ENCODE measurements at regions not wholly inside any gene's neighbourhood (a gene's known extent, or its start where the extent isn't known, plus 50 kb on each side); places are given as distances from the start of the nearest gene placed in this dataset.

DNA sequence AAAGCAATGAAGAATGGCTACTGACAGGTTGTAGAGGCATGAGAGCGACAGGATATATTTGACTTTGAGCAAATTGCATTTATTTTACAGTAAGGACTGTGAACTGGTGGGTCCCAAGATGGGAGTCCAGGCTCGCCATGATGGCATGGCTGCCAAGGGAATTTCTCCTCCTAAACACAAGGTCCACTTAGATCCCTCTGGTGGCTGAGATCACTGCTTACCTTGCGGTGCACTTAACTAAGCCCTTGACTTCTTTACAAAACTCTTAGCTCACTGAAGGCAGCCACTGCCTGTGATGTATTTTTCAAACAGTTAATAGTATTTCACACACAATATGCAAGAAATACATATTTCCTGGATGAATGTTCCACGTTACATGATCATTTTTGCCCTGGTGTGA is 50.3 kb upstream of the SORBS2 start:
- no peaks in the 10 kb centered on the region for H3K36me3 ChIP-seq
- H3K4me1 ChIP-seq (ENCODE audit: control insufficient read depth in 1 of 2, low read depth in 2 of 2): peaks cover 8 to 19% of the 10 kb centered on the region in 2 donors
- no peak overlapping the region for H3K27ac ChIP-seq
- TF ChIP-seq, protein P1, sequence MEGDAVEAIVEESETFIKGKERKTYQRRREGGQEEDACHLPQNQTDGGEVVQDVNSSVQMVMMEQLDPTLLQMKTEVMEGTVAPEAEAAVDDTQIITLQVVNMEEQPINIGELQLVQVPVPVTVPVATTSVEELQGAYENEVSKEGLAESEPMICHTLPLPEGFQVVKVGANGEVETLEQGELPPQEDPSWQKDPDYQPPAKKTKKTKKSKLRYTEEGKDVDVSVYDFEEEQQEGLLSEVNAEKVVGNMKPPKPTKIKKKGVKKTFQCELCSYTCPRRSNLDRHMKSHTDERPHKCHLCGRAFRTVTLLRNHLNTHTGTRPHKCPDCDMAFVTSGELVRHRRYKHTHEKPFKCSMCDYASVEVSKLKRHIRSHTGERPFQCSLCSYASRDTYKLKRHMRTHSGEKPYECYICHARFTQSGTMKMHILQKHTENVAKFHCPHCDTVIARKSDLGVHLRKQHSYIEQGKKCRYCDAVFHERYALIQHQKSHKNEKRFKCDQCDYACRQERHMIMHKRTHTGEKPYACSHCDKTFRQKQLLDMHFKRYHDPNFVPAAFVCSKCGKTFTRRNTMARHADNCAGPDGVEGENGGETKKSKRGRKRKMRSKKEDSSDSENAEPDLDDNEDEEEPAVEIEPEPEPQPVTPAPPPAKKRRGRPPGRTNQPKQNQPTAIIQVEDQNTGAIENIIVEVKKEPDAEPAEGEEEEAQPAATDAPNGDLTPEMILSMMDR (IDR thresholded peaks at IDR 0.05): no peak
- DNase-seq (ENCODE audit: low spot score) (no peak), ATAC-seq (ENCODE audit: insufficient number of reproducible peaks, low FRiP score, low read depth) (no peak)
- no peak overlapping the region for H3K4me3 ChIP-seq
- no peaks in the 10 kb centered on the region for H3K9me3 ChIP-seq
- no peaks in the 10 kb centered on the region for H3K27me3 ChIP-seq (replicated peaks; ENCODE audit: insufficient read depth)

DNA sequence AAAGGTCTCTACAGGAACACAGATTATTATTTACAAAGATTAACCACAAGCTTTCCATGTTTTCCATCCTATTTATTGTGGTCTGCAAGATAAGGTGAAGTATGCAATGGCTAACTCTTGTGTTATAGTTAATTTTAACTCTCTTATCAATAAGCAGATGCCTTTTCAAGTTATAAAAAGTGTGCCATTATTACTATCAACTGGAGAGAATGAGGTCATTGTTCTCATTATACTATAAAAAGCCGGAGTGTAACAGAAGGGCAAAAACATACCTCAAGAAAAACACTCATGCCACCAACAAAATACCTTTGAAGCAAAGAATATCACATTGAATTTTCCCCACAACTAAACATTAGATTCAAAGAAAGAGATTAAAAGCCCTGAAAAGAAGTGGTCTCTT is 52.0 kb upstream of the SORBS2 start:
- Histone ChIP-seq H3K4me3 (no peak overlapping the region), H3K9me3 (no peaks in the 10 kb centered on the region), H3K36me3 (no peaks in the 10 kb centered on the region), H3K4me1 (ENCODE audit: control insufficient read depth in 1 of 2, low read depth in 2 of 2) (peaks cover 13 to 28% of the 10 kb centered on the region in 2 donors), H3K27me3 (replicated peaks; ENCODE audit: insufficient read depth) (no peaks in the 10 kb centered on the region), H3K27ac (no peak overlapping the region)
- ATAC-seq (ENCODE audit: insufficient number of reproducible peaks, low FRiP score, low read depth) (no peak), DNase-seq (ENCODE audit: low spot score) (no peak)
- TF ChIP-seq, protein P1 (IDR thresholded peaks at IDR 0.05): no peak

DNA sequence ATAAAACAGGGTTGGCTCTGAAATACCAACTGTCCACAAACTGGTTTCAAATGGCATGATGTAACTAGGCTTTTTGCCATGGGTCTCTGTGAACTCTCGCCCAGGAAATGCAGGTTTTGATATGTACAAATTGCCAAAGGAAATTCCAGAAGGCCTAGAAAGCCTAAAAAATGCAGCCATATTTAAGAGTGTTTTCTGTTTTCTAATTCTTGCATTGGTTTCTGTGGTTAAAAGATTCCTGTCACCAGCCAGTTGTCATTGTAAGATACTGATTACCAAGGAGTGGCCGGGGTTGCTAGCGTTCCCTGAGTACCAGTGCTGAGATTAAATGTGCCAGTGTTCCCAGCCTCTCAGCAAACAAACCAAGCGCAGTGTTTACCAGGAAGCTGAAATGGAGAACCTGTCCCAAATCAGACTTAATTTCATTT is 53.9 kb upstream of the SORBS2 start:
- Histone ChIP-seq H3K4me3 (peak overlapping the region; percentile 27), H3K27me3 (replicated peaks; ENCODE audit: insufficient read depth) (no peaks in the 10 kb centered on the region), H3K27ac (peak overlapping the region; percentile 22 to 69), H3K4me1 (ENCODE audit: control insufficient read depth in 1 of 2, low read depth in 2 of 2) (peaks cover 18 to 33% of the 10 kb centered on the region in 2 donors), H3K9me3 (no peaks in the 10 kb centered on the region), H3K36me3 (no peaks in the 10 kb centered on the region)
- ATAC-seq (ENCODE audit: insufficient number of reproducible peaks, low FRiP score, low read depth) (no peak), DNase-seq (ENCODE audit: low spot score) (no peak)
- TF ChIP-seq, protein P1 (IDR thresholded peaks at IDR 0.05): no peak

DNA sequence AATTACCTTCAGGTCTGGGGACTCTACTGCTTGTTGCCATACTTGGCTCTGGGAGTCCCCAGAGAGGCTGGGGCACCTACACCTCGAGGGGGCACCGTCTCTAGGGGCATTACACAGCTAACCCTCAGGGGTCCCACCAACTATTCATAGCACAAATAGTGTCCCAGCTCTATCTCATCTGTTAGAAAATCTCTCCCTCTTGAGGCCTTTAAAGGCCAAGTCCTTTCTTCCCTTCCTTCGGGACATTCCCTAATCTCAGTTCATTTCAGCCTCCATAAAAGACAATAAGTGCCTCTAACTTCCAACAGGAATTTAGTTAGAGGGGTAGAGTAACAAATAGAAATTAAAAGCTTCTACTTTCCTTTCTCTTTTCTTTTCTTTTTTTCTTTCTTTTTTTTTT is 55.8 kb upstream of the SORBS2 start:
- TF ChIP-seq, protein P1 (IDR thresholded peaks at IDR 0.05): no peak

DNA sequence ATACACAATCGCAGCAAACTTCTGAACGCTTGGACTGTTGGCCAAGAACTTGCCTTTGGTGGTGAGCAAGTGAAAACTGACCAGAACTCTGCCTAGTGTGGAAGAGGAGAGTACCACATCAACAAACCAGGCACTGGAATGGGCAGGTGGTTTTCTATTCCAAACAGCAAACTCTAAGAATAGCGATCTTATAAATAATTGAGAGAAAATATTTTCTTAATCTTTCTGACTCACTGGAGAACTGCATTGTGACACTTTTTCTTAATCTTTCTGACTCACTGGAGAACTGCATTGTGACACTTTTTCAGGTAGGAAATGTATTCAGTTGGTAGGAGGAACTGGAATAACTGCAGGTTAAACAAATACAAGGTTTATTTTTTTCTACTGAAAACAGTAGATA is 57.0 kb upstream of the SORBS2 start:
- TF ChIP-seq, protein P1 (IDR thresholded peaks at IDR 0.05): peak; percentile 18
- Histone ChIP-seq H3K4me3 (peak overlapping the region; percentile 16), H3K36me3 (no peaks in the 10 kb centered on the region), H3K27ac (peak overlapping the region; percentile 67 to 78), H3K27me3 (replicated peaks; ENCODE audit: insufficient read depth) (no peaks in the 10 kb centered on the region), H3K4me1 (ENCODE audit: control insufficient read depth in 1 of 2, low read depth in 2 of 2) (peaks cover 18 to 28% of the 10 kb centered on the region in 2 donors), H3K9me3 (no peaks in the 10 kb centered on the region)
- ATAC-seq (ENCODE audit: insufficient number of reproducible peaks, low FRiP score, low read depth) (peak; percentile 85), DNase-seq (ENCODE audit: low spot score) (no peak)

More for the DNA sequence above, 55.8 kb upstream of the SORBS2 start:
- H3K27me3 ChIP-seq (replicated peaks; ENCODE audit: insufficient read depth): no peaks in the 10 kb centered on the region
- DNase-seq (ENCODE audit: low spot score) (no peak), ATAC-seq (ENCODE audit: insufficient number of reproducible peaks, low FRiP score, low read depth) (no peak)
- no peak overlapping the region for H3K4me3 ChIP-seq
- no peaks in the 10 kb centered on the region for H3K9me3 ChIP-seq
- H3K27ac ChIP-seq: peak overlapping the region; percentile 67 to 78
- no peaks in the 10 kb centered on the region for H3K36me3 ChIP-seq
- H3K4me1 ChIP-seq (ENCODE audit: control insufficient read depth in 1 of 2, low read depth in 2 of 2): peaks cover 18 to 33% of the 10 kb centered on the region in 2 donors

Data from thoracic aorta (tissue), 2 donors.